SK-N-SH treated with all-trans-retinoic acid at 6 μM for 48 hours (cell line): ENCODE measurements at regions not wholly inside any gene's neighbourhood (a gene's known extent, or its start where the extent isn't known, plus 50 kb on each side); places are given as distances from the start of the nearest gene placed in this dataset.

Source experiments
- OSR1 ChIP-seq: fragments of 250-450 bp; sonication (Bioruptor Pico); IDR thresholded peaks from 2 replicates; pipeline ENCODE4 v1.8.0; 2022; ENCODE audit warnings: moderate library complexity, mild to moderate bottlenecking, inconsistent platforms
- SNAI2 ChIP-seq: fragments of 250-450 bp; sonication (Bioruptor Pico); IDR thresholded peaks from 2 replicates; pipeline ENCODE4 v1.5.0; 2020; ENCODE audit warnings: mild to moderate bottlenecking, moderate library complexity
- ZFP3 ChIP-seq: fragments of 250-450 bp; sonication (Bioruptor Pico); IDR thresholded peaks from 2 replicates; pipeline ENCODE4 v1.5.0; 2020; ENCODE audit warnings: mild to moderate bottlenecking, moderate library complexity
- ZNF70 ChIP-seq: fragments of 450-650 bp; formaldehyde crosslinking; IDR thresholded peaks from 2 replicates; pipeline ENCODE4 v1.5.0; 2020; ENCODE audit warnings: mild to moderate bottlenecking, moderate library complexity
- ZNF8 ChIP-seq: fragments of 450-650 bp; formaldehyde crosslinking; IDR thresholded peaks from 2 replicates; pipeline ENCODE4 v1.5.0; 2020; ENCODE audit warnings: mild to moderate bottlenecking, moderate library complexity
- TF ChIP-seq, protein P1 (sequence below): fragments of 250-450 bp; sonication (Bioruptor Pico); IDR thresholded peaks from 2 replicates; pipeline ENCODE4 v1.8.0; 2021; ENCODE audit warnings: low read depth, mild to moderate bottlenecking, moderate library complexity, borderline replicate concordance

DNA sequence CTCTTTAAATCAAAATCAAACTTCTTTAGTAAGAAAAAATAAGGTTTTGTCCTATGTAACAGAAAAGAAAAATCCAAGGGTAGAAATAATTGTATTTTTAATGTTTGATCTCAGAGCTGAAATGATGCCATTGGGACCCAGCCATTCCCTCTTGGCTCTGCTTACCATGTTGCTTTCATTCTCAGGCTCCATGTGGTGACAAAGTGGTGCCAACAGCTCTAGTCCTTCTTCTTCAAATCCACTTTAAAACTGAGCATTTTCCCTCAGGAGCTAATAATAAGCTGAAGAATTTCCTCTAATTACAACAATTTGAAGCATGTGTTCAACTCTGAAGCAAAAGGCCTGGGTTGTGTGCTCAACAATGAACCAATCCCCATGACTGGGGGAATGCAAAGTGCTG is 327.9 kb downstream of the EN1 start:
- TF ChIP-seq ZNF8, result no peak
- no peak for TF ChIP-seq ZNF70
- TF ChIP-seq, protein P1, sequence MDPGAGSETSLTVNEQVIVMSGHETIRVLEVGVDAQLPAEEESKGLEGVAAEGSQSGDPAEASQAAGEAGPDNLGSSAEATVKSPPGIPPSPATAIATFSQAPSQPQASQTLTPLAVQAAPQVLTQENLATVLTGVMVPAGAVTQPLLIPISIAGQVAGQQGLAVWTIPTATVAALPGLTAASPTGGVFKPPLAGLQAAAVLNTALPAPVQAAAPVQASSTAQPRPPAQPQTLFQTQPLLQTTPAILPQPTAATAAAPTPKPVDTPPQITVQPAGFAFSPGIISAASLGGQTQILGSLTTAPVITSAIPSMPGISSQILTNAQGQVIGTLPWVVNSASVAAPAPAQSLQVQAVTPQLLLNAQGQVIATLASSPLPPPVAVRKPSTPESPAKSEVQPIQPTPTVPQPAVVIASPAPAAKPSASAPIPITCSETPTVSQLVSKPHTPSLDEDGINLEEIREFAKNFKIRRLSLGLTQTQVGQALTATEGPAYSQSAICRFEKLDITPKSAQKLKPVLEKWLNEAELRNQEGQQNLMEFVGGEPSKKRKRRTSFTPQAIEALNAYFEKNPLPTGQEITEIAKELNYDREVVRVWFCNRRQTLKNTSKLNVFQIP (CRISPR knock-in tag), result no peak
- TF ChIP-seq SNAI2 (CRISPR knock-in tag), result no peak
- no peak for TF ChIP-seq OSR1 (CRISPR knock-in tag)
- no peak for TF ChIP-seq ZFP3
